CD4-positive, alpha-beta T cell (primary cell): ENCODE measurements at regions not wholly inside any gene's neighbourhood (a gene's known extent, or its start where the extent isn't known, plus 50 kb on each side); places are given as distances from the start of the nearest gene placed in this dataset.

Source experiments
- ATAC-seq: fragments of 200-7000 bp; cut with Tn5 transposase; one replicate; pipeline ENCODE4 v1.10.0; 2022; ENCODE audit warnings: mild to moderate bottlenecking; ENCODE audit not compliant: poor library complexity
- CTCF ChIA-PET: fragments of 350-600 bp; sonication (Branson Sonifier 250); formaldehyde crosslinking; loops from one replicate; lab custom pipeline; 2021; ENCODE audit warnings: antibody characterized with exemption, inconsistent platforms; lab: Charles Lee
- POLR2A ChIA-PET: fragments of 350-600 bp; sonication (Branson Sonifier 250); formaldehyde crosslinking; loops from one replicate; lab custom pipeline; 2021; ENCODE audit warnings: antibody characterized with exemption, inconsistent platforms; lab: Charles Lee
- DNase-seq, 14 experiments: peaks; one replicate each; pipeline ENCODE4 v3.0.0-alpha.2; 2013 to 2020; ENCODE audit warnings: mixed read lengths in 2 of 14
- H3K27ac ChIP-seq, 2 donors: one replicate each; pipeline versions ENCODE4 v1.5.1 to v1.7.0; 2013; ENCODE audit warnings: low read length in 2 of 2, low read depth in 1 of 2, mild to moderate bottlenecking in 1 of 2
- H3K27me3 ChIP-seq, 2 experiments: 1 replicate in 1 of 2; 2 replicates in 1 of 2; pipeline versions ENCODE4 v1.6.1 to v1.7.0; 2013; ENCODE audit warnings: low read length in 2 of 2, control low read depth in 1 of 2, mild to moderate bottlenecking in 1 of 2, moderate library complexity in 1 of 2; ENCODE audit not compliant: insufficient read depth in 2 of 2, control insufficient read depth in 1 of 2
- H3K36me3 ChIP-seq: one replicate; pipeline ENCODE4 v1.6.1; 2013; ENCODE audit warnings: low read length, control low read depth; ENCODE audit not compliant: insufficient read depth
- H3K4me1 ChIP-seq: one replicate; pipeline ENCODE4 v1.6.1; 2013; ENCODE audit warnings: low read length, control low read depth; ENCODE audit not compliant: insufficient read depth
- H3K4me3 ChIP-seq: one replicate; pipeline ENCODE4 v1.5.1; 2013; ENCODE audit warnings: mild to moderate bottlenecking, low read length, moderate library complexity
- H3K9me3 ChIP-seq, 2 experiments: 1 replicate in 1 of 2; 2 replicates in 1 of 2; pipeline versions ENCODE4 v1.6.1 to v1.7.0; 2013; ENCODE audit warnings: low read length in 2 of 2, mild to moderate bottlenecking in 2 of 2, control low read depth in 1 of 2, moderate library complexity in 1 of 2; ENCODE audit not compliant: control insufficient read depth in 1 of 2, insufficient read depth in 1 of 2
- H3K27ac Mint-ChIP-seq: one replicate; pipeline ENCODE4 v1.8.0; 2020; ENCODE audit warnings: mixed read lengths
- H3K27me3 Mint-ChIP-seq: one replicate; pipeline ENCODE4 v1.8.0; 2021; ENCODE audit warnings: mixed read lengths
- H3K36me3 Mint-ChIP-seq: one replicate; pipeline ENCODE4 v1.8.0; 2021; ENCODE audit warnings: low read depth, mixed read lengths
- H3K4me1 Mint-ChIP-seq: one replicate; pipeline ENCODE4 v1.8.0; 2021; ENCODE audit warnings: low read depth, mixed read lengths
- H3K4me3 Mint-ChIP-seq: one replicate; pipeline ENCODE4 v1.8.0; 2020; ENCODE audit warnings: mild to moderate bottlenecking, mixed read lengths
- H3K9me3 Mint-ChIP-seq: one replicate; pipeline ENCODE4 v1.8.0; 2020; ENCODE audit warnings: mixed read lengths
- intact Hi-C, 2 experiments: fragments of 100-400 bp; cut with DNase I in 1 of 2; cut with micrococcal nuclease in 1 of 2; formaldehyde crosslinking; loops; one replicate each; pipeline versions ENCODE4 v1.15.1 to v1.9.0; 2023 to 2025; cut with DNase I, micrococcal nuclease
- TF ChIP-seq, protein P1 (sequence below): fragments of 200-600 bp; IDR thresholded peaks from one replicate; pipeline ENCODE4 v1.8.0; 2022; ENCODE audit warnings: antibody characterized with exemption, mild to moderate bottlenecking

DNA sequence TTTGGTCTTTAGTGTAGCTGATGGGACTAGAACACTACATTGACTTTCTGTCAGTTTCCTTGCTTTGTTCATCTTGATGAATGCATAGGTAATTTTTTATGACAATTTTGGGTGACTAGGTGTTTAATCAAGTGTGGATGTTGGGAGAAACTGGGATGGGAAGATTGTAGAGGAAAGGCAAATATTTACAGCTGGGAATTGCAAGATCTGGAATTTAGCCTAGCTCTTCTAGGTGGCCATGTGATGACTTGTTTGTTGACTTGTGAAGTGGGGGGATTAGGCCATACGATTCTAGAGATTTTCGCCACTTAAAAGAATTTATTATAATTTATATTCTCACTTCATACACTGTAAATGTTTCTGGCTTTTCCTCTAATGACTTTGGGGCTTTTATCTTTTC is 480.3 kb upstream of the GOT2 start:
- no peaks in the 10 kb centered on the region for H3K36me3 Mint-ChIP-seq
- intact Hi-C loops, result no loop called here
- peaks cover 7% of the 10 kb centered on the region for H3K9me3 Mint-ChIP-seq
- Histone ChIP-seq H3K4me3 (no peak overlapping the region), H3K4me1 (no peaks in the 10 kb centered on the region), H3K27ac (no peak overlapping the region), H3K27me3 (no peaks in the 10 kb centered on the region), H3K36me3 (no peaks in the 10 kb centered on the region), H3K9me3 (no peaks in the 10 kb centered on the region)
- POLR2A ChIA-PET, result no interaction called here
- ATAC-seq (no peak), DNase-seq (no peak)
- TF ChIP-seq, protein P1, sequence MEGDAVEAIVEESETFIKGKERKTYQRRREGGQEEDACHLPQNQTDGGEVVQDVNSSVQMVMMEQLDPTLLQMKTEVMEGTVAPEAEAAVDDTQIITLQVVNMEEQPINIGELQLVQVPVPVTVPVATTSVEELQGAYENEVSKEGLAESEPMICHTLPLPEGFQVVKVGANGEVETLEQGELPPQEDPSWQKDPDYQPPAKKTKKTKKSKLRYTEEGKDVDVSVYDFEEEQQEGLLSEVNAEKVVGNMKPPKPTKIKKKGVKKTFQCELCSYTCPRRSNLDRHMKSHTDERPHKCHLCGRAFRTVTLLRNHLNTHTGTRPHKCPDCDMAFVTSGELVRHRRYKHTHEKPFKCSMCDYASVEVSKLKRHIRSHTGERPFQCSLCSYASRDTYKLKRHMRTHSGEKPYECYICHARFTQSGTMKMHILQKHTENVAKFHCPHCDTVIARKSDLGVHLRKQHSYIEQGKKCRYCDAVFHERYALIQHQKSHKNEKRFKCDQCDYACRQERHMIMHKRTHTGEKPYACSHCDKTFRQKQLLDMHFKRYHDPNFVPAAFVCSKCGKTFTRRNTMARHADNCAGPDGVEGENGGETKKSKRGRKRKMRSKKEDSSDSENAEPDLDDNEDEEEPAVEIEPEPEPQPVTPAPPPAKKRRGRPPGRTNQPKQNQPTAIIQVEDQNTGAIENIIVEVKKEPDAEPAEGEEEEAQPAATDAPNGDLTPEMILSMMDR, result no peak
- CTCF ChIA-PET, result no interaction called here
- no peak overlapping the region for H3K27ac Mint-ChIP-seq
- no peaks in the 10 kb centered on the region for H3K27me3 Mint-ChIP-seq
- no peaks in the 10 kb centered on the region for H3K4me1 Mint-ChIP-seq
- H3K4me3 Mint-ChIP-seq, result no peak overlapping the region

DNA sequence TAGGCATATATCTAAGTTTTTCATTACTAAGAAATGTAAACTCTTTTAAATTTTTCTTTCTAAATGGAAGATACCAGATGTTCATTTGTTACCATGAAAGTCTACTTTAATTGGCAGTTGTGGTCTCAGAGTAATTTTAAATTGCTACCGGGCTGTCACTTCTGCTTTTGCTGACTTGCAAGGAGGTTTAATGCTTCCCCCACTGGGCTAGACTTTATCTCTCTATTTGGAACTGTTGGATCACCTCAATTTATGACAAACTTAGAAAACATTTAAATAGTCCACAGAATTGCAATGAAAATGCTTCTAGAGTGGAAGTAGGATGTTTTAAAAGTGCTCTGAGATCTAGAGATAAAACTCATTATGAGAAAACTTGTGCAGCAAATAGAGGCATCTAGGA is 479.8 kb upstream of the GOT2 start:
- POLR2A ChIA-PET, result no interaction called here
- CTCF ChIA-PET, result no interaction called here
- intact Hi-C loops, result no loop called here
- ATAC-seq, result no peak
- no peaks in the 10 kb centered on the region for H3K36me3 Mint-ChIP-seq
- no peaks in the 10 kb centered on the region for H3K9me3 ChIP-seq
- H3K4me3 ChIP-seq, result no peak overlapping the region
- no peaks in the 10 kb centered on the region for H3K4me1 Mint-ChIP-seq
- H3K4me3 Mint-ChIP-seq, result no peak overlapping the region
- H3K27me3 ChIP-seq, result no peaks in the 10 kb centered on the region
- peaks cover 6% of the 10 kb centered on the region for H3K9me3 Mint-ChIP-seq
- TF ChIP-seq, protein P1, result no peak
- H3K27me3 Mint-ChIP-seq, result no peaks in the 10 kb centered on the region
- H3K27ac ChIP-seq, result no peak overlapping the region
- H3K4me1 ChIP-seq, result no peaks in the 10 kb centered on the region
- H3K27ac Mint-ChIP-seq, result no peak overlapping the region
- no peak for DNase-seq
- H3K36me3 ChIP-seq, result no peaks in the 10 kb centered on the region

DNA sequence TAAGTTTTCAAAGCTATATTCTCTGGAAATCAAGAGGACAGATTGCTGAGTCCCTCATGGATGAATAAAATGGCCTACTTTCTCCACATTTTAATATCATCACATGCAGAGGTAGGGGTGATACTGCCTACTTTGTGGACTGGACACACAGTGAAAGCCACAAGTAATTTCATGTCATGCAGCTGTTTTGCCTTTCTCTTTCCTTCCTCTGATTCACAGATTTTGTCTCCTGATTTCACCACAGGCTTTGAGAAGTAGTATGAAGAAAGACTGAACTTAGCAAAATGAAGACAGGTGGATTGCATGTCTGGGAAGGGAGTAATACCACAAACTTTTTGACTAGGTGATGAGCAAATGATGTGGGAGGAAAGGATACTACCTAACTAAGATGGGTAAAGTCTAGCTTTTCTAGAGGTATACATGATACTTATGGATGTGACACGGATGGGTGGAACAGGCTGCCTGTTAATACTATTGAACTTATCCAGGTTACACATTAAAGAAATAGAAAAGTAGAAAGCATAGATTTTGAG is 478.4 kb upstream of the GOT2 start:
- DNase-seq (no peak), ATAC-seq (no peak)
- ChIA-PET POLR2A (no interaction called here), CTCF (no interaction called here)
- Histone ChIP-seq H3K9me3 (no peaks in the 10 kb centered on the region), H3K4me3 (no peak overlapping the region), H3K27ac (no peak overlapping the region), H3K4me1 (no peaks in the 10 kb centered on the region), H3K27me3 (no peaks in the 10 kb centered on the region), H3K36me3 (no peaks in the 10 kb centered on the region)
- Mint-ChIP-seq H3K4me1 (no peaks in the 10 kb centered on the region), H3K27ac (no peak overlapping the region), H3K4me3 (no peak overlapping the region), H3K27me3 (no peaks in the 10 kb centered on the region), H3K36me3 (no peaks in the 10 kb centered on the region), H3K9me3 (peaks cover 4% of the 10 kb centered on the region)
- TF ChIP-seq, protein P1, result no peak
- intact Hi-C loops, result no loop called here
